ENCODE measurements at regions not wholly inside any gene's neighbourhood (a gene's known extent, or its start where the extent isn't known, plus 50 kb on each side); places are given as distances from the start of the nearest gene placed in this dataset.
"Not testable (repeated sequence)": the region's sequence is repeated elsewhere in the genome, so short reads cannot be mapped to it uniquely, and the experiment has no call there.

- FAIRE-seq (no peak), DNase-seq (ENCODE audit: low read depth) (peak; percentile 12)
- H3K4me3 ChIP-seq (ENCODE audit: low read depth, low read length) = no peak overlapping the region
- no peaks in the 10 kb centered on the region for H3K27me3 ChIP-seq (ENCODE audit: control insufficient read depth, insufficient read depth, low read length)
- H3K36me3 ChIP-seq (ENCODE audit: control insufficient read depth, insufficient read depth, low read length) = no peaks in the 10 kb centered on the region
- TF ChIP-seq CTCF (IDR thresholded peaks at IDR 0.05; ENCODE audit: insufficient read depth, low read length, severe bottlenecking) = no peak
Observed at GRCh38 chr6:150514806-150515380, 84.8 kb upstream of the PLEKHG1 start.

- no peaks in the 10 kb centered on the region for H3K36me3 ChIP-seq (ENCODE audit: control insufficient read depth, insufficient read depth, low read length)
- no peak for TF ChIP-seq CTCF (IDR thresholded peaks at IDR 0.05; ENCODE audit: insufficient read depth, low read length, severe bottlenecking)
- H3K27me3 ChIP-seq (ENCODE audit: control insufficient read depth, insufficient read depth, low read length) = no peaks in the 10 kb centered on the region
- H3K4me3 ChIP-seq (ENCODE audit: low read depth, low read length) = no peak overlapping the region
- FAIRE-seq = no peak
- no peak for DNase-seq (ENCODE audit: low read depth)
Observed at GRCh38 chr6:150516199-150516598, 83.5 kb upstream of the PLEKHG1 start.

GRCh38 chr6:150517175-150517574 is 82.5 kb upstream of the PLEKHG1 start:
- TF ChIP-seq CTCF (IDR thresholded peaks at IDR 0.05; ENCODE audit: insufficient read depth, low read length, severe bottlenecking) = no peak
- H3K36me3 ChIP-seq (ENCODE audit: control insufficient read depth, insufficient read depth, low read length) = no peaks in the 10 kb centered on the region
- FAIRE-seq (no peak), DNase-seq (ENCODE audit: low read depth) (no peak)
- no peaks in the 10 kb centered on the region for H3K27me3 ChIP-seq (ENCODE audit: control insufficient read depth, insufficient read depth, low read length)
- H3K4me3 ChIP-seq (ENCODE audit: low read depth, low read length) = no peak overlapping the region

GRCh38 chr6:150521482-150521881 is 78.2 kb upstream of the PLEKHG1 start:
- no peaks in the 10 kb centered on the region for H3K27me3 ChIP-seq (ENCODE audit: control insufficient read depth, insufficient read depth, low read length)
- TF ChIP-seq CTCF (IDR thresholded peaks at IDR 0.05; ENCODE audit: insufficient read depth, low read length, severe bottlenecking) = no peak
- no peak for DNase-seq (ENCODE audit: low read depth)
- no peaks in the 10 kb centered on the region for H3K36me3 ChIP-seq (ENCODE audit: control insufficient read depth, insufficient read depth, low read length)
- no peak overlapping the region for H3K4me3 ChIP-seq (ENCODE audit: low read depth, low read length)
- no peak for FAIRE-seq

- not testable (repeated sequence) for H3K27me3 ChIP-seq (ENCODE audit: control insufficient read depth, insufficient read depth, low read length); FAIRE-seq; H3K4me3 ChIP-seq (ENCODE audit: low read depth, low read length); H3K36me3 ChIP-seq (ENCODE audit: control insufficient read depth, insufficient read depth, low read length); DNase-seq (ENCODE audit: low read depth)
Observed at GRCh38 chr6:150523216-150523615, 76.5 kb upstream of the PLEKHG1 start.

GRCh38 chr6:150525300-150525699 is 74.4 kb upstream of the PLEKHG1 start:
- no peak overlapping the region for H3K4me3 ChIP-seq (ENCODE audit: low read depth, low read length)
- H3K36me3 ChIP-seq (ENCODE audit: control insufficient read depth, insufficient read depth, low read length) = no peaks in the 10 kb centered on the region
- no peak for FAIRE-seq
- H3K27me3 ChIP-seq (ENCODE audit: control insufficient read depth, insufficient read depth, low read length) = no peaks in the 10 kb centered on the region
- no peak for DNase-seq (ENCODE audit: low read depth)
- TF ChIP-seq CTCF (IDR thresholded peaks at IDR 0.05; ENCODE audit: insufficient read depth, low read length, severe bottlenecking) = no peak
